SU-DHL-6 (cell line): ENCODE measurements at regions not wholly inside any gene's neighbourhood (a gene's known extent, or its start where the extent isn't known, plus 50 kb on each side); places are given as distances from the start of the nearest gene placed in this dataset.

ENCODE experiments used
- H2AFZ ChIP-seq: fragments of 200-600 bp; sonication (generic); 2 replicates; pipeline ENCODE4 v1.6.1; 2014; ENCODE audit warnings: low read depth, mild to moderate bottlenecking, moderate library complexity, mixed read lengths, antibody characterized with exemption, low read length; ENCODE audit not compliant: severe bottlenecking
- H3F3A ChIP-seq: fragments of 200-600 bp; shearing (Covaris generic); 2 replicates; pipeline ENCODE4 v1.6.0; 2016; ENCODE audit warnings: antibody characterized with exemption, mild to moderate bottlenecking; ENCODE audit not compliant: insufficient read depth
- H3K27ac ChIP-seq: fragments of 200-600 bp; sonication (generic); 2 replicates; pipeline ENCODE4 v1.5.1; 2016; ENCODE audit warnings: low read depth, mild to moderate bottlenecking, low read length, moderate library complexity, mixed read lengths
- H3K27me3 ChIP-seq: fragments of 200-600 bp; sonication (generic), shearing (Covaris generic); 2 replicates; pipeline ENCODE4 v1.6.0; 2014; ENCODE audit warnings: mild to moderate bottlenecking, low read length
- H3K36me3 ChIP-seq: fragments of 200-600 bp; sonication (generic); 2 replicates; pipeline ENCODE4 v1.6.1; 2014; ENCODE audit warnings: mild to moderate bottlenecking, low read length, mixed read lengths
- H3K4me2 ChIP-seq: fragments of 300-600, 200-600 bp; shearing (Covaris generic), sonication (generic); 2 replicates; pipeline ENCODE4 v1.6.0; 2014; ENCODE audit warnings: low read length, low read depth, mild to moderate bottlenecking; ENCODE audit not compliant: poor library complexity, severe bottlenecking
- H3K4me3 ChIP-seq: fragments of 200-600 bp; sonication (generic); 2 replicates; pipeline ENCODE4 v1.5.1; 2014; ENCODE audit warnings: antibody characterized with exemption, low read length, mild to moderate bottlenecking, mixed read lengths; ENCODE audit not compliant: insufficient read depth, poor library complexity, severe bottlenecking
- H3K79me2 ChIP-seq: fragments of 200-600 bp; sonication (generic); 2 replicates; pipeline ENCODE4 v1.6.1; 2014; ENCODE audit warnings: mild to moderate bottlenecking, low read length, moderate library complexity; ENCODE audit not compliant: insufficient read depth
- H3K9ac ChIP-seq: fragments of 200-600 bp; sonication (generic); 2 replicates; pipeline ENCODE4 v1.7.0; 2014; ENCODE audit warnings: mild to moderate bottlenecking, low read length
- H3K9me2 ChIP-seq: fragments of 200-600 bp; sonication (generic); replicated peaks from 2 replicates; pipeline ENCODE4 v1.6.1; 2014; ENCODE audit warnings: low read length; ENCODE audit not compliant: insufficient read depth
- H3K9me3 ChIP-seq: fragments of 200-600 bp; sonication (generic); 2 replicates; pipeline ENCODE4 v1.6.1; 2014; ENCODE audit warnings: low read length, mixed read lengths; ENCODE audit not compliant: insufficient read depth
- H4K20me1 ChIP-seq: fragments of 200-600 bp; sonication (generic); 2 replicates; pipeline ENCODE4 v1.6.1; 2014; ENCODE audit warnings: low read depth, mild to moderate bottlenecking, antibody characterized with exemption, low read length, moderate library complexity, mixed read lengths
- CTCF ChIP-seq: fragments of 200-600 bp; sonication (generic); IDR thresholded peaks from one replicate; pipeline ENCODE4 v1.5.1; 2017; ENCODE audit warnings: antibody characterized with exemption, mild to moderate bottlenecking, low read length, moderate library complexity; ENCODE audit not compliant: insufficient read depth, poor library complexity, severe bottlenecking
- EZH2phosphoT487 ChIP-seq: fragments of 200-600 bp; sonication (generic), shearing (Covaris generic); conservative IDR thresholded peaks from 2 replicates; pipeline ENCODE4 v1.6.1; 2018; ENCODE audit warnings: mild to moderate bottlenecking, antibody characterized with exemption, low read length, moderate library complexity, mixed read lengths

- H3K36me3 ChIP-seq = no peaks in the 10 kb centered on the region
- no peaks in the 10 kb centered on the region for H3K9me2 ChIP-seq
- H3K4me3 ChIP-seq = no peak overlapping the region
- H3K79me2 ChIP-seq = no peaks in the 10 kb centered on the region
- H3K27me3 ChIP-seq = no peaks in the 10 kb centered on the region
- no peak overlapping the region for H3K27ac ChIP-seq
- H2AFZ ChIP-seq = no peak overlapping the region
- TF ChIP-seq CTCF = no peak
- TF ChIP-seq EZH2phosphoT487 = no peak
- no peak overlapping the region for H3K4me2 ChIP-seq
- H4K20me1 ChIP-seq = no peaks in the 10 kb centered on the region
- H3F3A ChIP-seq = 0 out of 2 replicates have a peak, but pooled peaks cover 6% of the 10 kb centered on the region
- no peaks in the 10 kb centered on the region for H3K9me3 ChIP-seq
- no peak overlapping the region for H3K9ac ChIP-seq
Measured at GRCh38 chr5:10828241-10828640, 67.2 kb upstream of the DAP start.

- H3K36me3 ChIP-seq = no peaks in the 10 kb centered on the region
- H3K79me2 ChIP-seq = no peaks in the 10 kb centered on the region
- no peaks in the 10 kb centered on the region for H4K20me1 ChIP-seq
- H3K9ac ChIP-seq = no peak overlapping the region
- H3K9me2 ChIP-seq = no peaks in the 10 kb centered on the region
- H3F3A ChIP-seq = 0 out of 2 replicates have a peak, but pooled peaks cover 6% of the 10 kb centered on the region
- TF ChIP-seq CTCF = no peak
- no peak for TF ChIP-seq EZH2phosphoT487
- no peaks in the 10 kb centered on the region for H3K27me3 ChIP-seq
- H3K9me3 ChIP-seq = no peaks in the 10 kb centered on the region
- H3K4me3 ChIP-seq = no peak overlapping the region
- H2AFZ ChIP-seq = no peak overlapping the region
- H3K27ac ChIP-seq = 0 out of 2 replicates have a peak overlapping the region, but pooled peaks have one; percentile 78
- H3K4me2 ChIP-seq = no peak overlapping the region
Measured at GRCh38 chr5:10827571-10827970, 66.5 kb upstream of the DAP start.

GRCh38 chr5:10826971-10827370 lies 65.9 kb upstream of the DAP start:
- Histone ChIP-seq H3K4me2 (no peak overlapping the region), H3K27ac (peak overlapping the region; percentile 78; the same call in 1 of the 2 replicates), H3K9ac (no peak overlapping the region), H3K9me3 (no peaks in the 10 kb centered on the region), H3K4me3 (no peak overlapping the region), H4K20me1 (no peaks in the 10 kb centered on the region), H3K27me3 (no peaks in the 10 kb centered on the region), H3K79me2 (no peaks in the 10 kb centered on the region), H3K9me2 (no peaks in the 10 kb centered on the region), H2AFZ (peak overlapping the region; percentile 80), H3F3A (0 out of 2 replicates have a peak, but pooled peaks cover 6% of the 10 kb centered on the region), H3K36me3 (no peaks in the 10 kb centered on the region)
- TF ChIP-seq CTCF (no peak), EZH2phosphoT487 (no peak)
